Activated B cell treated with CpG ODN at 0.5 μM for 24 hours (primary cell): ENCODE measurements at regions not wholly inside any gene's neighbourhood (a gene's known extent, or its start where the extent isn't known, plus 50 kb on each side); places are given as distances from the start of the nearest gene placed in this dataset.
"Not testable (repeated sequence)": the region's sequence is repeated elsewhere in the genome, so short reads cannot be mapped to it uniquely, and the experiment has no call there.

Experiments used
- ATAC-seq: fragments of 200-7000 bp; cut with Tn5 transposase; one replicate; pipeline ENCODE4 v1.10.0; 2021; ENCODE audit warnings: low read depth, mild to moderate bottlenecking, moderate library complexity
- CTCF ChIA-PET: fragments of 350-600 bp; sonication (Branson Sonifier 250); formaldehyde crosslinking; loops from one replicate; lab custom pipeline; 2021; ENCODE audit warnings: antibody characterized with exemption; lab: Charles Lee
- POLR2A ChIA-PET: fragments of 350-600 bp; sonication (Branson Sonifier 250); formaldehyde crosslinking; loops from one replicate; lab custom pipeline; 2021; ENCODE audit warnings: antibody characterized with exemption; lab: Charles Lee
- DNase-seq: peaks from one replicate; pipeline ENCODE4 v3.0.0; 2022
- H3K27ac Mint-ChIP-seq: one replicate; pipeline ENCODE4 v1.8.0; 2020; ENCODE audit warnings: mixed read lengths
- H3K27me3 Mint-ChIP-seq: one replicate; pipeline ENCODE4 v1.8.0; 2021; ENCODE audit warnings: mixed read lengths
- H3K36me3 Mint-ChIP-seq: one replicate; pipeline ENCODE4 v1.8.0; 2021; ENCODE audit warnings: low read depth, mixed read lengths
- H3K4me1 Mint-ChIP-seq: one replicate; pipeline ENCODE4 v1.8.0; 2021; ENCODE audit warnings: mixed read lengths
- H3K4me3 Mint-ChIP-seq: one replicate; pipeline ENCODE4 v1.8.0; 2020; ENCODE audit warnings: mild to moderate bottlenecking, mixed read lengths
- H3K9me3 Mint-ChIP-seq: one replicate; pipeline ENCODE4 v1.8.0; 2020; ENCODE audit warnings: mixed read lengths
- intact Hi-C: fragments of 100-400 bp; cut with micrococcal nuclease; formaldehyde crosslinking; loops from one replicate; pipeline ENCODE4 v1.15.1; 2024
- TF ChIP-seq, protein P1 (sequence below): fragments of 200-600 bp; IDR thresholded peaks from one replicate; pipeline ENCODE4 v1.8.0; 2022; ENCODE audit warnings: antibody characterized with exemption, mild to moderate bottlenecking

DNA sequence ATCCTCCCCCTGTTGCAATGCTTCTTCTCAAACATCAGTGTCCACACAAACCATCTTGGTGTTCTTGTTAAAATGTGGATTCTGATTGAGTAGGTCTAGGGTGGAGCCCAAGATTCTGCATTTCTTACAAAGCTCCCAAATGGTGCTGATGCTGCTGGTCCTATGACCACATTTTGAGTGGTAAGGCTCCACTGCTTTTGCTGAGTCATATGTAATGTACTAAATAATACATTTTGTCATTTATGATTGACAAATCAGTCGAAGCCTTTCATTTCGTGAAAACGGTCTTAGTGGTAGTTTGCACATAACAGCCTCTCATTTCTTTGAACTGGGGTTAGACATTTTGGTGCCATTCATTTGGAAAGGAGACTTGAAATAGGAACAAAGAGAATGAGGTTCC lies 286.3 kb upstream of the DPP6 start:
- H3K4me3 Mint-ChIP-seq, H3K27me3 Mint-ChIP-seq, H3K9me3 Mint-ChIP-seq, H3K4me1 Mint-ChIP-seq, H3K27ac Mint-ChIP-seq, POLR2A ChIA-PET, DNase-seq, intact Hi-C loops, CTCF ChIA-PET, H3K36me3 Mint-ChIP-seq, ATAC-seq: not testable (repeated sequence)

DNA sequence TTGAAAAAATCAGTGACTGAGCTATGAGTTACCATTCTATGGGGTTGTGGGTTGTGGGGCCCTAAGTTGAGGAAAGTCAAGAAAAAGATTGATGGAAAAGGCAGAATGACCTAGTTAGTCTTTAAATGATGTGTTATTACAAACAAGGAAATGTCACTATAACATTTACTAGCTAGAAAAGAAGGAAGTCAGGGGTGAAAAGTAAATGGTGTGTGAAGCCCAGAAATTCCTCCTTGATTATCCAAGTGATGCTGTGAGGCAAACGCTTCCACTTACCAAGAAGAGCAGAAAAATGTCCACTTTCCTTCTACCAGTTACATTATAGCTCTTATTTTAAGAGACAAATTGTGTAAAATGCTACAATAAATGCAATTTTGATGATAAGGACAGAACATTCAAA lies 285.3 kb upstream of the DPP6 start:
- intact Hi-C loops, CTCF ChIA-PET, POLR2A ChIA-PET, H3K36me3 Mint-ChIP-seq, DNase-seq, H3K4me1 Mint-ChIP-seq, H3K27me3 Mint-ChIP-seq, ATAC-seq, H3K9me3 Mint-ChIP-seq, H3K27ac Mint-ChIP-seq, H3K4me3 Mint-ChIP-seq: not testable (repeated sequence)

DNA sequence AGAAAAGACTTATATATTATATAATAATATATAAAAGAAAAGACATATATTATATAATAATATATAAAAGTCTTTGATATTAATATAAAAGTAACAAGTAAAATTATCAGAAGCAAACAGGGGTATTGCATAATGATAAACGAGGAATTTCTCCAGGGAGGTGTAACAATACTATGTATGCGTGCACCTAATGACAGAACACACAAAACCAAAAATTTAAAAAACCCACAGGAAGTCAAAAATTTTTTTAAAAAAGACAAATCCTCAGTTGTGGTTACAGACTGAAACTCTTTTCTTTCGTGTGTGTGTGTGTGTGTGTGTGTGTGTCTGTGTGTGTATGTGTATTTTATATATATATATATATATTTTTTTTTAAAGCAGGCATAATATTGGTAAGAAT lies 279.2 kb upstream of the DPP6 start:
- DNase-seq (no peak), ATAC-seq (no peak)
- Mint-ChIP-seq H3K4me3 (no peak overlapping the region), H3K27ac (no peak overlapping the region), H3K27me3 (no peaks in the 10 kb centered on the region), H3K4me1 (no peaks in the 10 kb centered on the region), H3K9me3 (no peaks in the 10 kb centered on the region), H3K36me3 (no peaks in the 10 kb centered on the region)
- intact Hi-C loops: no loop called here
- CTCF ChIA-PET: no interaction called here
- TF ChIP-seq, protein P1, sequence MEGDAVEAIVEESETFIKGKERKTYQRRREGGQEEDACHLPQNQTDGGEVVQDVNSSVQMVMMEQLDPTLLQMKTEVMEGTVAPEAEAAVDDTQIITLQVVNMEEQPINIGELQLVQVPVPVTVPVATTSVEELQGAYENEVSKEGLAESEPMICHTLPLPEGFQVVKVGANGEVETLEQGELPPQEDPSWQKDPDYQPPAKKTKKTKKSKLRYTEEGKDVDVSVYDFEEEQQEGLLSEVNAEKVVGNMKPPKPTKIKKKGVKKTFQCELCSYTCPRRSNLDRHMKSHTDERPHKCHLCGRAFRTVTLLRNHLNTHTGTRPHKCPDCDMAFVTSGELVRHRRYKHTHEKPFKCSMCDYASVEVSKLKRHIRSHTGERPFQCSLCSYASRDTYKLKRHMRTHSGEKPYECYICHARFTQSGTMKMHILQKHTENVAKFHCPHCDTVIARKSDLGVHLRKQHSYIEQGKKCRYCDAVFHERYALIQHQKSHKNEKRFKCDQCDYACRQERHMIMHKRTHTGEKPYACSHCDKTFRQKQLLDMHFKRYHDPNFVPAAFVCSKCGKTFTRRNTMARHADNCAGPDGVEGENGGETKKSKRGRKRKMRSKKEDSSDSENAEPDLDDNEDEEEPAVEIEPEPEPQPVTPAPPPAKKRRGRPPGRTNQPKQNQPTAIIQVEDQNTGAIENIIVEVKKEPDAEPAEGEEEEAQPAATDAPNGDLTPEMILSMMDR: no peak
- POLR2A ChIA-PET: no interaction called here

DNA sequence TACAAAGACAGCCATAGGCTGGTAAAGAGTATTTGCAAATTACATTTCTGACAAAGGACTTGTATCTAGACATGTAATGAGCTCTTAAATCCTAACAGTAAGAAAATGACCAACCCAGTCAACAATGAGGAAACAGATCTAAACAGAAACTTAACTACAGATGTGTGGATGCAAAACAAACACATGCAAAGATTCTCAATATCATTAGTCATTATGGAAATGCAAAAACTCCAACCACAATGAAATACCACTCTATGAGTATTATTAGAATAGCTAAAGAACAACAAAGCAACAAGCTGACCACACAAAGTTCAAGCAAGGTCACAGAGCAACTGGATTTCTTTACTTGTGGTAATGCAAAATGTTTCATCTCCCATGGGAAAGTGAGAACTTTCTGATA lies 275.3 kb upstream of the DPP6 start:
- H3K4me1 Mint-ChIP-seq, DNase-seq, CTCF ChIA-PET, H3K27me3 Mint-ChIP-seq, H3K4me3 Mint-ChIP-seq, intact Hi-C loops, H3K9me3 Mint-ChIP-seq, ATAC-seq, POLR2A ChIA-PET, H3K36me3 Mint-ChIP-seq, H3K27ac Mint-ChIP-seq: not testable (repeated sequence)

DNA sequence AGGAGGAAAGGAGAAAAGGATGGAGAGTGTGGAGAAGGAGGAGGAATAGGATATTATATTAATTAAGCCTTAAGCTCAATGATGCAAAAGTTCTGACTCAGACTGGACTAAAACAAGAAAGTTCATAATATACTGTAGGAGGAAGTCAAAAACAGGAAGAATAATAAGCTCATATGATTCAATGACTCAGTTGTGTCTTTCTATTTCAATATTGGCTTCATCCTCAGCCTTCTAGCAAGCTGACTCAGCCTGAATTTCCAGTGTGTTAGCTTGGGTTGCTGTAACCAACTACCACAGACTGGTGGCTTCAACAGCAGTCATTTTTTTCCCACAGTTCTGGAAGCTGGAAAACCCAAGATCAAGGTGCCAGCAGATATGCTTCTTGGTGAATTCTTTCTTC lies 254.8 kb upstream of the DPP6 start:
- H3K27me3 Mint-ChIP-seq, ATAC-seq, H3K4me1 Mint-ChIP-seq, DNase-seq, H3K9me3 Mint-ChIP-seq, intact Hi-C loops, H3K27ac Mint-ChIP-seq, CTCF ChIA-PET, H3K4me3 Mint-ChIP-seq, H3K36me3 Mint-ChIP-seq, POLR2A ChIA-PET: not testable (repeated sequence)

DNA sequence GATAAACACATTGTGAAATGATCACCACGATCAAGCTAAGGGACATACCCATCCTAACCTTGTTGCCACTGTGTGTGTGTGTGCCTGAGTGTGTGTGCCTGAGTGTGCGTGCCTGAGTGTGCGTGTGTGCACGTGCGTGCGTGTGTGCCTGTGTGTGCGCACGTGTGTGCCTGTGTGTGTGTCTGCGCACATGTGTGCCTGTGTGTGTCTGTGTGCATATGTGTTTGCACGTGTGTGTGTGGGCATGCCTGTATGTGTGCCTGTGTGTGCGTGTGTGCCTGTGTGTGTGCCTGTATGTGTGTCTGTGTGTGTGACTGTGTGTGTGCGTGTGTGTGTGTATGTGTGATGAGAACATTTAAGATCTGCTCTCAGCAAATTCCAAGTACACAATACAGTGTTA lies 244.1 kb upstream of the DPP6 start:
- intact Hi-C loops: no loop called here
- Mint-ChIP-seq H3K27me3 (no peaks in the 10 kb centered on the region), H3K27ac (no peak overlapping the region), H3K4me3 (no peak overlapping the region), H3K9me3 (peaks cover 2% of the 10 kb centered on the region), H3K36me3 (no peaks in the 10 kb centered on the region), H3K4me1 (no peaks in the 10 kb centered on the region)
- CTCF ChIA-PET: no interaction called here
- POLR2A ChIA-PET: no interaction called here
- TF ChIP-seq, protein P1: no peak
- DNase-seq (no peak), ATAC-seq (no peak)

DNA sequence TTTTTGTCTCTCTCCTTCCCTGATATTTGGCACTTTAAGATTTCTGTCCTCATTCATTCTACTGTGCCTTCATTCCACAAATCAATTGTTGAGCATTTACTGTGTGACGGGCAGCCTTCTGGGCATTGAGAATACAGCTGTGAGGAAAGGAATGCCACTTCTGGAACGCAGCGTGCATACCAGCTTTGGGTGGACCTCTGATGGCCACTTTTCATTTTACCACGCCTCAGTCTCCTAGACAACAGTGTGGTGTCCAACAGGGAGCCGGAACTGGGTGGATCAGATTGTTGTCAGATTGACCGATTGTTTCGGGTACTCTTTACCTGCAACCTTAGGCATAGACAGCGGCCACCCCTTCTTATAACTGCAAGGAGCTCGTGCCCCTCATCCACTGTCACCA lies 222.7 kb upstream of the DPP6 start:
- TF ChIP-seq, protein P1: no peak
- H3K4me1 Mint-ChIP-seq: no peaks in the 10 kb centered on the region
- CTCF ChIA-PET: no interaction called here
- peaks cover 2% of the 10 kb centered on the region for H3K9me3 Mint-ChIP-seq
- no peak overlapping the region for H3K4me3 Mint-ChIP-seq
- no peak for DNase-seq
- H3K27me3 Mint-ChIP-seq: no peaks in the 10 kb centered on the region
- POLR2A ChIA-PET: no interaction called here
- H3K27ac Mint-ChIP-seq: no peak overlapping the region
- ATAC-seq: no peak
- no peaks in the 10 kb centered on the region for H3K36me3 Mint-ChIP-seq
- intact Hi-C loops: no loop called here
